Globus pallidus (tissue), 1 donor: ENCODE measurements at regions not wholly inside any gene's neighbourhood (a gene's known extent, or its start where the extent isn't known, plus 50 kb on each side); places are given as distances from the start of the nearest gene placed in this dataset.

ENCODE experiments used
- DNase-seq: peaks from one replicate; pipeline ENCODE4 v3.0.0-alpha.2; 2015; ENCODE audit warnings: low spot score

GRCh38 chr2:118186110-118186857 is 98.0 kb downstream of the INSIG2 start:
- peak; percentile 86 for DNase-seq

GRCh38 chr2:118185210-118186109 is 97.2 kb downstream of the INSIG2 start:
- DNase-seq: peak; percentile 58

GRCh38 chr2:118183381-118183780 is 95.1 kb downstream of the INSIG2 start:
- DNase-seq: no peak

GRCh38 chr2:118179445-118179844 is 91.2 kb downstream of the INSIG2 start:
- no peak for DNase-seq

- no peak for DNase-seq
These were observed 89.6 kb downstream of the INSIG2 start for GRCh38 chr2:118177884-118178283.

GRCh38 chr2:118177318-118177717 is 89.0 kb downstream of the INSIG2 start:
- DNase-seq: no peak

- DNase-seq: no peak
These were observed 88.3 kb downstream of the INSIG2 start for GRCh38 chr2:118176601-118177000.

GRCh38 chr2:118171546-118171945 is 83.3 kb downstream of the INSIG2 start:
- no peak for DNase-seq

GRCh38 chr2:118169359-118170005 is 81.2 kb downstream of the INSIG2 start:
- no peak for DNase-seq

- no peak for DNase-seq
These were observed 80.3 kb downstream of the INSIG2 start for GRCh38 chr2:118168615-118169014.

GRCh38 chr2:118167026-118167425 is 78.8 kb downstream of the INSIG2 start:
- no peak for DNase-seq

GRCh38 chr2:118166242-118166641 is 78.0 kb downstream of the INSIG2 start:
- no peak for DNase-seq

GRCh38 chr2:118165595-118165994 is 77.3 kb downstream of the INSIG2 start:
- DNase-seq: no peak
